ENCODE measurements at regions not wholly inside any gene's neighbourhood (a gene's known extent, or its start where the extent isn't known, plus 50 kb on each side); places are given as distances from the start of the nearest gene placed in this dataset.

DNA sequence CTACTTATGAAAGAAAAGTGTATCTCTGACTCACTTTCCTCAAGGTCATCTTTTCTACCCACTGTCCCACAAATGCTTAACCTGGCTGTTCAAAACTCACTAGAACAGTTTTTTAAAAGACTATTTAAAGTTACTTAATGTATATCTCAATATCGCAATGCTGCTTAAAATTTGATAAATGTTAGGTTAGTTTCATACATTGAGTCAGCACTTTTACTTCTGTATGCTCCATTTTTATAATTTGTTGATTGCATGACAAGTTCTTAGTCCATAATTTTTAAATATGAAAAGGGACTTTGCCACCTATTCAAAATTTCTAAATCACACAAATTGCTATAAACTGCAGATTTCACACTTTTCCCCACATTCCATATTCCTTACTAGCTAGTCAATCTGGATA lies 231.7 kb upstream of the SLC39A10 start:
- POLR2A ChIA-PET = no interaction called here
- H3K4me3 ChIP-seq (ENCODE audit: control insufficient read depth in 1 of 7, extremely low read depth in 1 of 7, insufficient read depth in 4 of 7, low read depth in 2 of 7, low read length in 6 of 7) = no peak overlapping the region
- CTCF ChIA-PET = interaction anchor here (0.6 kb wide), 1 partner anchor 281 kb away, joined by 3 read pairs; no protein-coding TSS in a partner anchor
- no peak overlapping the region for H3K27ac ChIP-seq (ENCODE audit: insufficient read depth in 1 of 2, low read depth in 1 of 2, low read length in 2 of 2, poor library complexity in 1 of 2, severe bottlenecking in 2 of 2)
- H3K9me3 ChIP-seq (ENCODE audit: control extremely low read depth in 1 of 5, control insufficient read depth in 4 of 5, insufficient read depth in 2 of 5, low read depth in 1 of 5, low read length in 4 of 5) = no peaks in the 10 kb centered on the region
- no peaks in the 10 kb centered on the region for H3K27me3 ChIP-seq (replicated peaks in 2 of 5; ENCODE audit: control insufficient read depth in 4 of 5, insufficient read depth in 5 of 5, low read length in 4 of 5)
- no peak for DNase-seq
- no peaks in the 10 kb centered on the region for H3K36me3 ChIP-seq (ENCODE audit: control insufficient read depth in 4 of 4, insufficient read depth in 4 of 4, low read length in 3 of 4)
- WGBS (ENCODE audit: insufficient coverage) = no CpG with 5 or more reads among the region's 1 CpG
- no peaks in the 10 kb centered on the region for H3K4me1 ChIP-seq (ENCODE audit: control extremely low read depth in 1 of 4, control insufficient read depth in 4 of 4, insufficient read depth in 4 of 4, low read length in 3 of 4)

DNA sequence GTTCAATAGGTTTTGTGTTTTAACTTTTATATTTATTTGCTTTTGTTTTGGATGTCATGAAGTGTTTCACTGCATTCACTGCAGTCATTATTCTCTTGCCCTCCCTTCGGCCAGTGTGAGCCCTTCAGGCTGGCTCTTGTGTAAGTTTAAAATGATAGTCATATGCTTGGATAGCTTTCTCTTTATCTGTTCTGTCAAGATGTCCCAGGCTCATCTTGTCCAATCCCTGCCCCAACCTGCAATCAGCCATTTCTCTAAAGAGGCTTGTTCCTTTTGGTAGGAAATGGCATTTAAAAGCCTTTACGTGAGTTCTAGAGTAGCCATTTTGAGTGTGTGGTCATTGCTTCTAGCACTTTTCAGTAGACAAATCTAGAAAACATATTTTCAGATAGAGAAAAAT lies 238.0 kb upstream of the SLC39A10 start:
- Histone ChIP-seq H3K9me3 (ENCODE audit: control extremely low read depth in 1 of 5, control insufficient read depth in 4 of 5, insufficient read depth in 2 of 5, low read depth in 1 of 5, low read length in 4 of 5) (no peaks in the 10 kb centered on the region), H3K27ac (ENCODE audit: insufficient read depth in 1 of 2, low read depth in 1 of 2, low read length in 2 of 2, poor library complexity in 1 of 2, severe bottlenecking in 2 of 2) (no peak overlapping the region), H3K4me3 (ENCODE audit: control insufficient read depth in 1 of 7, extremely low read depth in 1 of 7, insufficient read depth in 4 of 7, low read depth in 2 of 7, low read length in 6 of 7) (no peak overlapping the region), H3K27me3 (replicated peaks in 2 of 5; ENCODE audit: control insufficient read depth in 4 of 5, insufficient read depth in 5 of 5, low read length in 4 of 5) (no peaks in the 10 kb centered on the region), H3K4me1 (ENCODE audit: control extremely low read depth in 1 of 4, control insufficient read depth in 4 of 4, insufficient read depth in 4 of 4, low read length in 3 of 4) (no peaks in the 10 kb centered on the region), H3K36me3 (ENCODE audit: control insufficient read depth in 4 of 4, insufficient read depth in 4 of 4, low read length in 3 of 4) (no peaks in the 10 kb centered on the region)
- ChIA-PET POLR2A (no interaction called here), CTCF (no interaction called here)
- WGBS (ENCODE audit: insufficient coverage) = 100% methylated on average over 1 of the region's 2 CpGs
- no peak for DNase-seq

DNA sequence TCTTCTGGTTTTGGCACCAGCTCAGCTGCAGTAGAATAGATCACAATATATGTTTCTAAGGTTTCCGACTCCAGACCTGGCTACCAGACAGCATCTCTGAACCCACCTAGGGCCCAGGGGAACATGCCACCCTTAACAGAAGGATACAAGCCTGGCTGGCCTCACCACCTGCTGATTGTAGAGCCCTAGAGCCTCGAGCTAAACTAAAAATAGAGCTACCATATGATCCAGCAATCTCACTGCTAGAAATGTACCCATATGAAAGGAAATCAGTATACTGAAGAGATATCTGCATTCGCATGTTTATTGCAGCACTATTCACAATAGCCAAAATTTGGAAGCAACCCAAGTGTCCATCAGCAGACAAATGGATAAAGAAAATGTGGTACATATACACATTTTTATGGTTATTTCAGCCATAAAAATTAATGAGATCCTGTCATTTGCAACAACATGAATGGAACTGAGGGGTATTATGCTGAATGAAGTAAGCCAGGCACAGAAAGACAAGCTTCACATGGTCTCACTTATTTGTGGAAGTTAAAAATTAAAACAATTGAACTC lies 242.4 kb upstream of the SLC39A10 start:
- no peak overlapping the region for H3K4me3 ChIP-seq (ENCODE audit: control insufficient read depth in 1 of 7, extremely low read depth in 1 of 7, insufficient read depth in 4 of 7, low read depth in 2 of 7, low read length in 6 of 7)
- no peaks in the 10 kb centered on the region for H3K9me3 ChIP-seq (ENCODE audit: control extremely low read depth in 1 of 5, control insufficient read depth in 4 of 5, insufficient read depth in 2 of 5, low read depth in 1 of 5, low read length in 4 of 5)
- no peaks in the 10 kb centered on the region for H3K27me3 ChIP-seq (replicated peaks in 2 of 5; ENCODE audit: control insufficient read depth in 4 of 5, insufficient read depth in 5 of 5, low read length in 4 of 5)
- no peaks in the 10 kb centered on the region for H3K36me3 ChIP-seq (ENCODE audit: control insufficient read depth in 4 of 4, insufficient read depth in 4 of 4, low read length in 3 of 4)
- peaks cover 0 to 6% (median 0%) of the 10 kb centered on the region in 4 experiments for H3K4me1 ChIP-seq (ENCODE audit: control extremely low read depth in 1 of 4, control insufficient read depth in 4 of 4, insufficient read depth in 4 of 4, low read length in 3 of 4)
- POLR2A ChIA-PET = no interaction called here
- H3K27ac ChIP-seq (ENCODE audit: insufficient read depth in 1 of 2, low read depth in 1 of 2, low read length in 2 of 2, poor library complexity in 1 of 2, severe bottlenecking in 2 of 2) = no peak overlapping the region
- 88% methylated on average over 1 of the region's 3 CpGs for WGBS (ENCODE audit: insufficient coverage)
- CTCF ChIA-PET = interaction anchor here (0.6 to 1.7 kb wide), 4 partner anchors 15 to 452 kb away, joined by 3 to 4 read pairs (median 3); no protein-coding TSS in a partner anchor
- DNase-seq = no peak

DNA sequence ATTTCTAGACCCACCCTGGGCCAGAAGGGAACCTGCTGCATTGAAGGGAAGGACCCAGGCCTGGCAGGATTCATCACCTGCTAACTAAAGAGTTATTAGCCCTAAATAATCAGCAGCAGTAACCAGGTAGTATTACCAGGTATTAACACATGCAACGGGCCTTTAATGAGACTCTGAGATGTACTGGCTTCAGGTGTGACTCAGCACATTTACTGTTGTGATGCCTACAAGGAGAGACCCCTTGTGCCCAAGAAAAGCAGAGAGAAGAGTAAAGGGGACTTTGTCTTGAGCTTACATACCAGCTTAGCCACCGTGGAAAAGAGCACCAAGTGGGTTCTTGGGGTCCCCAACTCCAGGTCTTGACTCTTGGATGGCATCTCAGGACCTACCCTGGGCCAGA lies 243.1 kb upstream of the SLC39A10 start:
- ChIA-PET POLR2A (no interaction called here), CTCF (interaction anchor here (1.0 kb wide), 1 partner anchor 14 kb away, joined by 3 read pairs; no protein-coding TSS in a partner anchor)
- peak in 2 of 3 donors; percentile 33 to 47 for DNase-seq
- no peaks in the 10 kb centered on the region for H3K36me3 ChIP-seq (ENCODE audit: control insufficient read depth in 4 of 4, insufficient read depth in 4 of 4, low read length in 3 of 4)
- no peak overlapping the region for H3K27ac ChIP-seq (ENCODE audit: insufficient read depth in 1 of 2, low read depth in 1 of 2, low read length in 2 of 2, poor library complexity in 1 of 2, severe bottlenecking in 2 of 2)
- no peak overlapping the region for H3K4me3 ChIP-seq (ENCODE audit: control insufficient read depth in 1 of 7, extremely low read depth in 1 of 7, insufficient read depth in 4 of 7, low read depth in 2 of 7, low read length in 6 of 7)
- WGBS (ENCODE audit: insufficient coverage) = 95% methylated on average over 2 of the region's 2 CpGs
- H3K27me3 ChIP-seq (replicated peaks in 2 of 5; ENCODE audit: control insufficient read depth in 4 of 5, insufficient read depth in 5 of 5, low read length in 4 of 5) = no peaks in the 10 kb centered on the region
- H3K4me1 ChIP-seq (ENCODE audit: control extremely low read depth in 1 of 4, control insufficient read depth in 4 of 4, insufficient read depth in 4 of 4, low read length in 3 of 4) = peaks cover 0 to 6% (median 0%) of the 10 kb centered on the region in 4 experiments
- H3K9me3 ChIP-seq (ENCODE audit: control extremely low read depth in 1 of 5, control insufficient read depth in 4 of 5, insufficient read depth in 2 of 5, low read depth in 1 of 5, low read length in 4 of 5) = no peaks in the 10 kb centered on the region

DNA sequence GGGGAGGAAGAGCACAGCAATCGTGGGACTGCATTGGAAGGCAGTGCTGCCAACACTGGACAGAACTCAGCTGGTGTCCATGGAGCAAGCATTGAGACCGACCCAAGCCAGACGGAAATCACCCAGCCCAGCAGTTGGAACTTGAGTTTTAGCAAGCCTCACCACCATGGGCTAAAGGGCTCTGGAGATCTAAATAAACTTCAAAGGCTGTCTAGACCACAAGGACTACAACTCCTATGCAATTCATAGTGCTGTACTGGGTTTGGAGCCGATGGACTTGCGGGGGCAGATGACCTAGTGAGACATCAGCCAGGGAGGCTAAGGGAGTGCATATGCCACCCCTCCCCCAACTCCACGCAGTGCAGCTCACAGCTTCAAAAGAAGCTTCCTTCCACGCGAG lies 243.6 kb upstream of the SLC39A10 start:
- CTCF ChIA-PET = no interaction called here
- H3K36me3 ChIP-seq (ENCODE audit: control insufficient read depth in 4 of 4, insufficient read depth in 4 of 4, low read length in 3 of 4) = no peaks in the 10 kb centered on the region
- POLR2A ChIA-PET = no interaction called here
- DNase-seq = no peak
- H3K9me3 ChIP-seq (ENCODE audit: control extremely low read depth in 1 of 5, control insufficient read depth in 4 of 5, insufficient read depth in 2 of 5, low read depth in 1 of 5, low read length in 4 of 5) = no peaks in the 10 kb centered on the region
- 78% methylated on average over 3 of the region's 8 CpGs for WGBS (ENCODE audit: insufficient coverage)
- H3K4me3 ChIP-seq (ENCODE audit: control insufficient read depth in 1 of 7, extremely low read depth in 1 of 7, insufficient read depth in 4 of 7, low read depth in 2 of 7, low read length in 6 of 7) = no peak overlapping the region
- peaks cover 0 to 6% (median 0%) of the 10 kb centered on the region in 4 experiments for H3K4me1 ChIP-seq (ENCODE audit: control extremely low read depth in 1 of 4, control insufficient read depth in 4 of 4, insufficient read depth in 4 of 4, low read length in 3 of 4)
- no peak overlapping the region for H3K27ac ChIP-seq (ENCODE audit: insufficient read depth in 1 of 2, low read depth in 1 of 2, low read length in 2 of 2, poor library complexity in 1 of 2, severe bottlenecking in 2 of 2)
- H3K27me3 ChIP-seq (replicated peaks in 2 of 5; ENCODE audit: control insufficient read depth in 4 of 5, insufficient read depth in 5 of 5, low read length in 4 of 5) = no peaks in the 10 kb centered on the region

DNA sequence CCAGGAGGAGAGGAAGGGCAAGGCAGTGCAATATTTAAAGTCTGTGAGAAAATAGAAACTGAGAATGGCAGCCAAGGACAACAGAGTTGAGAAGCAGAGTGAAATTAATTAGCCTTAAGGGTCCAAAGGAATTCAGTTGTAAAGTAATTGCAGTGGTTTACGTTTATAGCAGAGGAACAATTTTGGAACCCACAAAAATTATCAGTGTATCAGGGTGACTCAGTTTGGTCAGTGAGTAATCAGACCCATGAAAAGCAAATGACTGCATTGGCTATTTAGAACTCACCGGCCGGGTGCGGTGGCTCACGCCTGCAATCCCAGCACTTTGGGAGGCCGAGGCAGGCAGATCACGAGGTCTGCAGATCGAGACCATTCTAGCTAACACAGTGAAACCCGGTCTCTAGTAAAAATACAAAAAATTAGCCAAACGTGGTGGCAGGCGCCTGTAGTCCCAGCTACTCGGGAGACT lies 245.8 kb upstream of the SLC39A10 start:
- H3K27me3 ChIP-seq (replicated peaks in 2 of 5; ENCODE audit: control insufficient read depth in 4 of 5, insufficient read depth in 5 of 5, low read length in 4 of 5) = no peaks in the 10 kb centered on the region
- ChIA-PET POLR2A (no interaction called here), CTCF (no interaction called here)
- peaks cover 0 to 6% (median 0%) of the 10 kb centered on the region in 4 experiments for H3K4me1 ChIP-seq (ENCODE audit: control extremely low read depth in 1 of 4, control insufficient read depth in 4 of 4, insufficient read depth in 4 of 4, low read length in 3 of 4)
- H3K36me3 ChIP-seq (ENCODE audit: control insufficient read depth in 4 of 4, insufficient read depth in 4 of 4, low read length in 3 of 4) = no peaks in the 10 kb centered on the region
- H3K4me3 ChIP-seq (ENCODE audit: control insufficient read depth in 1 of 7, extremely low read depth in 1 of 7, insufficient read depth in 4 of 7, low read depth in 2 of 7, low read length in 6 of 7) = no peak overlapping the region
- no peak for DNase-seq
- no peak overlapping the region for H3K27ac ChIP-seq (ENCODE audit: insufficient read depth in 1 of 2, low read depth in 1 of 2, low read length in 2 of 2, poor library complexity in 1 of 2, severe bottlenecking in 2 of 2)
- 94% methylated on average over 12 of the region's 12 CpGs for WGBS (ENCODE audit: insufficient coverage)
- H3K9me3 ChIP-seq (ENCODE audit: control extremely low read depth in 1 of 5, control insufficient read depth in 4 of 5, insufficient read depth in 2 of 5, low read depth in 1 of 5, low read length in 4 of 5) = no peaks in the 10 kb centered on the region

DNA sequence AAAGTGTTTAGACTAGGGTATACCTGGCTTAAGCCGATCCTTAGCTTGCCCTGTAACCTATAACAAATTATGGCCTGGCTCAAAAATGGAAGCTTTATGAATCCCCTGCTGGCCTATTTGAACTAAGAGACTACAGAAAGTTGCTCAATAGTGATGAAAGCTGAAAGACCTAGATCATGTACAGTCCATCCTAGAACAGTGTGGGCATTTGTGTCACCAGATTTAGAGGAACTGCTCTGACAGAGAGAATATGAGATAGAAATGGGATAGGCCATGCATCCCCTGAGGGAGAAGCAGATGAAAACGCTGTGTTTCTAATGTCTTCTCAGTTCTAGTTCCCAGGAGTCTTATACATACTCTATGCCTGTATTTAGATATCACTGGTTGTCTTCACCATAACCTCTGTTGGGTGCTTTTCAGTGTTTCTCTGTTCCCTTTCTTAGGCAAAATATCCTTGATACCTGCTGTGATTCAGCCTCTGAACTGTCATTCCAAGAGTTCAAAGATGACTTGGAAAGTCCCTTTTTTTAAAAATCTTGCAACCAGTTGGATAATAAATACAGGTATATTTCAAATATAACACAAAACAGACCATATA lies 246.9 kb upstream of the SLC39A10 start:
- Histone ChIP-seq H3K4me1 (ENCODE audit: control extremely low read depth in 1 of 4, control insufficient read depth in 4 of 4, insufficient read depth in 4 of 4, low read length in 3 of 4) (peaks cover 0 to 6% (median 0%) of the 10 kb centered on the region in 4 experiments), H3K36me3 (ENCODE audit: control insufficient read depth in 4 of 4, insufficient read depth in 4 of 4, low read length in 3 of 4) (no peaks in the 10 kb centered on the region), H3K27me3 (replicated peaks in 2 of 5; ENCODE audit: control insufficient read depth in 4 of 5, insufficient read depth in 5 of 5, low read length in 4 of 5) (no peaks in the 10 kb centered on the region), H3K4me3 (ENCODE audit: control insufficient read depth in 1 of 7, extremely low read depth in 1 of 7, insufficient read depth in 4 of 7, low read depth in 2 of 7, low read length in 6 of 7) (no peak overlapping the region), H3K27ac (ENCODE audit: insufficient read depth in 1 of 2, low read depth in 1 of 2, low read length in 2 of 2, poor library complexity in 1 of 2, severe bottlenecking in 2 of 2) (no peak overlapping the region), H3K9me3 (ENCODE audit: control extremely low read depth in 1 of 5, control insufficient read depth in 4 of 5, insufficient read depth in 2 of 5, low read depth in 1 of 5, low read length in 4 of 5) (no peaks in the 10 kb centered on the region)
- CTCF ChIA-PET = no interaction called here
- WGBS (ENCODE audit: insufficient coverage) = 80% methylated on average over 2 of the region's 2 CpGs
- POLR2A ChIA-PET = no interaction called here
- no peak for DNase-seq

Data from common myeloid progenitor, CD34-positive (primary cell).